Upper lobe of left lung (tissue), 6 donors: ENCODE measurements at regions not wholly inside any gene's neighbourhood (a gene's known extent, or its start where the extent isn't known, plus 50 kb on each side); places are given as distances from the start of the nearest gene placed in this dataset.

Experiments used
- ATAC-seq, 2 donors: fragments of 200-7000 bp; cut with Tn5 transposase; one replicate each; pipeline ENCODE4 v1.9.1; 2022; ENCODE audit warnings: mild to moderate bottlenecking in 2 of 2, moderate library complexity in 2 of 2; ENCODE audit not compliant: low FRiP score in 2 of 2
- DNase-seq, 2 donors: peaks; one replicate each; pipeline ENCODE4 v3.0.0-alpha.2; 2019 to 2020
- H3K27ac ChIP-seq, 4 donors: fragments of 200-600 bp; sonication (generic); one replicate each; pipeline ENCODE4 v1.5.1; 2016 to 2019
- H3K27me3 ChIP-seq, 4 donors: fragments of 200-600 bp; sonication (generic); one replicate each; pipeline ENCODE4 v1.5.1; 2017 to 2019
- H3K36me3 ChIP-seq, 4 donors: fragments of 200-600 bp; sonication (generic); one replicate each; pipeline ENCODE4 v1.5.1; 2016 to 2019
- H3K4me1 ChIP-seq, 4 donors: fragments of 200-600 bp; sonication (generic); one replicate each; pipeline ENCODE4 v1.5.1; 2018 to 2019
- H3K4me3 ChIP-seq, 4 donors: fragments of 200-600 bp; sonication (generic); one replicate each; pipeline ENCODE4 v1.5.1; 2017 to 2019; ENCODE audit warnings: mild to moderate bottlenecking in 2 of 4, moderate library complexity in 1 of 4
- H3K9me3 ChIP-seq, 4 donors: fragments of 200-600 bp; sonication (generic); one replicate each; pipeline ENCODE4 v1.5.1; 2018 to 2019
- EP300 ChIP-seq, 4 donors: sonication (generic); formaldehyde crosslinking; IDR thresholded peaks; one replicate each; pipeline ENCODE4 v1.5.1; 2017; ENCODE audit warnings: antibody characterized with exemption in 4 of 4, control low read depth in 2 of 4
- POLR2A ChIP-seq, 4 donors: fragments of 450-650 bp; IDR thresholded peaks; one replicate each; pipeline ENCODE4 v1.5.1; 2016 to 2017; ENCODE audit warnings: antibody characterized with exemption in 4 of 4, mild to moderate bottlenecking in 2 of 4
- POLR2AphosphoS5 ChIP-seq, 2 donors: sonication (generic); formaldehyde crosslinking; IDR thresholded peaks; one replicate each; pipeline ENCODE4 v1.5.1; 2017; ENCODE audit warnings: antibody characterized with exemption in 2 of 2
- WGBS, 2 donors: methylation state at CpG; one replicate each; pipeline ENCODE4 v1.1.5; 2017 to 2018; 5-methylcytosine and 5-hydroxymethylcytosine counted together
- TF ChIP-seq, protein P1 (sequence below), 6 experiments: fragments of 450-650 bp in 4 of 6; fragments of 200-600 bp in 2 of 6; sonication (generic) in 2 of 6; IDR thresholded peaks; one replicate each; pipeline ENCODE4 v1.5.1; 2016 to 2019; ENCODE audit warnings: antibody characterized with exemption in 6 of 6
- donor health status: DM: no; HTN: no; CAD: no; lungs with moderate emphysema.
- donor health status: DM: no; HTN: yes; CAD: no; lungs with severe emphysema.

DNA sequence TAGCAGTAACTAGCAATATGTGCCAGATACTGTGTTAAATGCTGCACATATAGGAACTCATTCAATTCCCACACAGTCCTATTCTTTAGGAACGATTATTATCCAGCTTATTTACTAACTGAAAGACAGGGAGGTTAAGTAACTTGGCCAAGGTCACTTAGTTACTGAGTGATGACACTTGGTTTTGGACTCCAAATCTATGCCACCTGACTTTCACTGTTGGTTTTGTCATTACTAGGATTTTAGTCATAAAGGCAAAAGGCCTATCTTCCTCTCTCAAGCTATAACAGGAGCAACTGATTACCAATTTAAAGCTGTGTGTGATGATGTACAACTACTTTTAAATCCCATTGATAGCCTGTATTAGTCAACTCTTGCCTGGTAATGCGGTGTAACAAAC lies 138.9 kb upstream of the STX18 start:
- Histone ChIP-seq H3K4me3 (no peak overlapping the region), H3K27me3 (no peaks in the 10 kb centered on the region), H3K36me3 (no peaks in the 10 kb centered on the region), H3K4me1 (no peaks in the 10 kb centered on the region), H3K9me3 (no peaks in the 10 kb centered on the region), H3K27ac (no peak overlapping the region)
- no peak for ATAC-seq
- TF ChIP-seq, protein P1, sequence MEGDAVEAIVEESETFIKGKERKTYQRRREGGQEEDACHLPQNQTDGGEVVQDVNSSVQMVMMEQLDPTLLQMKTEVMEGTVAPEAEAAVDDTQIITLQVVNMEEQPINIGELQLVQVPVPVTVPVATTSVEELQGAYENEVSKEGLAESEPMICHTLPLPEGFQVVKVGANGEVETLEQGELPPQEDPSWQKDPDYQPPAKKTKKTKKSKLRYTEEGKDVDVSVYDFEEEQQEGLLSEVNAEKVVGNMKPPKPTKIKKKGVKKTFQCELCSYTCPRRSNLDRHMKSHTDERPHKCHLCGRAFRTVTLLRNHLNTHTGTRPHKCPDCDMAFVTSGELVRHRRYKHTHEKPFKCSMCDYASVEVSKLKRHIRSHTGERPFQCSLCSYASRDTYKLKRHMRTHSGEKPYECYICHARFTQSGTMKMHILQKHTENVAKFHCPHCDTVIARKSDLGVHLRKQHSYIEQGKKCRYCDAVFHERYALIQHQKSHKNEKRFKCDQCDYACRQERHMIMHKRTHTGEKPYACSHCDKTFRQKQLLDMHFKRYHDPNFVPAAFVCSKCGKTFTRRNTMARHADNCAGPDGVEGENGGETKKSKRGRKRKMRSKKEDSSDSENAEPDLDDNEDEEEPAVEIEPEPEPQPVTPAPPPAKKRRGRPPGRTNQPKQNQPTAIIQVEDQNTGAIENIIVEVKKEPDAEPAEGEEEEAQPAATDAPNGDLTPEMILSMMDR (IDR thresholded peaks at IDR 0.05): no peak
- 90 to 96% methylated on average over 2 of the region's 2 CpGs for WGBS, 2 donors
- no peak for DNase-seq

DNA sequence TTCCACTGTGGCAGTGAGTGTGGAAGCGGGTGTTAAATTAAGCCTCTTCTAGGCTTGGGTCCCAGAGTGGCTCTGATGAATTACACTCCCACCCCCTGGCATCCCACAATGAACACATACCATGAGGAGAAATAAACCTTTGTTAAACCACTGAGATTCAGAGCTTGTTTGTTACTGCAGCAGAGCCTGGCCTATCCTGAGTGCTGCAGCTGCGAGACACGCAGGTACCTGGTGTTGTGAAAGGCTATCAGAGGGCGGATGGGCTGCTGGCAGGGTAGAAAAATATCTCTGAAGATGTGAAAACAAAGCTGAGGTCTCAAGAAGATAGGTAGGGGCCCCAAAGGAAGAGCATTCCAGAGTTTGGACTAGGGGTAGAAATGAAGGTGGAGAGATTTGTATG lies 138.4 kb upstream of the STX18 start:
- Histone ChIP-seq H3K36me3 (no peaks in the 10 kb centered on the region), H3K27me3 (no peaks in the 10 kb centered on the region), H3K27ac (no peak overlapping the region), H3K4me3 (no peak overlapping the region), H3K4me1 (no peaks in the 10 kb centered on the region), H3K9me3 (no peaks in the 10 kb centered on the region)
- DNase-seq: no peak
- TF ChIP-seq POLR2A (IDR thresholded peaks at IDR 0.05): no peak
- no peak for TF ChIP-seq EP300 (IDR thresholded peaks at IDR 0.05)
- TF ChIP-seq, protein P1 (IDR thresholded peaks at IDR 0.05): no peak
- no peak for TF ChIP-seq POLR2AphosphoS5 (IDR thresholded peaks at IDR 0.05)
- ATAC-seq: no peak
- 92 to 96% methylated on average over 4 of the region's 4 CpGs for WGBS, 2 donors

DNA sequence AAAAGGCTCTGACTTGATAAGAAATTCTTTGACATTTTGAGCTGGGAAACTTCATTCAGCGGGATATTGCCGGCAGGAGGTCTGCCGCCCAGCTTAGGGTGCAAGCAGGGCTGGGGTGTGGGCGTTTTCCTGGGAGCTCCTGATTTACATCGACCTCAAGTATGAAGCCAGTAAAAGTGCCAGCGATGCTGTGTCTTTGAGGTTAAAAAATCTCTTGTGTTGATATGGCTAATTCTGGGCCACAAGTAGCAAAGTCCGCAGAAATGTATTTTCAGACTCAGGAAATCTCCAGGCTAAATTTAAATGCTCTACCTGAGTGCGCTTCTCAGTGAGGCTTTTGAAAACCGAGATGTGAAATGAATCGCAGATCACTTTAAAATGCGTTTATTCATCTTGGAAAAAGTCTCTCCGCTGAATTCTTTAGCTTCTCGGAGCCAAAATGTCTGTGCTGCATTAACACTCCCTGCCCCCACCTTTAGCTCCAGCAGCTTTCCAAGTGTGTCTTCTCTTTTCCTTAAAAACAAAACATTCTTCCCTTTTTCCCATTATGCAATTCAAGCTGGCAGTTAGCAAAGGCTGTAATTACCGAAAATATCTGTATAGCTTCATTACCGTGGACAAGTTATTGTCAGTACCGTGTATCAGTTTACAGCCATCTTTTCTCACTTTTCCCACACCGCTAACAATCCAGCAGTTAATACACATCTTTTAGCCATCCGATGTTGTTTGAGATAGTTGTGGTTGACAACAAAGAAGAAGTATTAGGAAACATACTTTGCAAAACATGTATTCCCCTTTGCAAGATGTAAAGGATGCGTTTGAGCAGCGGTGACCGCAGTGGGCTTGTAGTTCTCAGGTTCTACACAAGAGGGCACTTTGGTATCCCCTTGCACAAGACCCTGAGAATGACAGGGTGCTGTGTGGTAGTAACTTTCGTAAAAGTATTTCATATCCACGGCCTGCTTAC lies 136.0 kb upstream of the STX18 start:
- H3K9me3 ChIP-seq: no peaks in the 10 kb centered on the region
- no peak overlapping the region for H3K27ac ChIP-seq
- no peaks in the 10 kb centered on the region for H3K36me3 ChIP-seq
- H3K4me1 ChIP-seq: no peaks in the 10 kb centered on the region
- TF ChIP-seq EP300 (IDR thresholded peaks at IDR 0.05): no peak
- TF ChIP-seq, protein P1 (IDR thresholded peaks at IDR 0.05): peak in 1 of 6 experiments; percentile 21
- DNase-seq: no peak
- H3K27me3 ChIP-seq: no peaks in the 10 kb centered on the region
- WGBS, 2 donors: 53 to 57% methylated on average over 23 of the region's 23 CpGs
- ATAC-seq: peak in 1 of 2 donors; percentile 82
- H3K4me3 ChIP-seq: no peak overlapping the region

DNA sequence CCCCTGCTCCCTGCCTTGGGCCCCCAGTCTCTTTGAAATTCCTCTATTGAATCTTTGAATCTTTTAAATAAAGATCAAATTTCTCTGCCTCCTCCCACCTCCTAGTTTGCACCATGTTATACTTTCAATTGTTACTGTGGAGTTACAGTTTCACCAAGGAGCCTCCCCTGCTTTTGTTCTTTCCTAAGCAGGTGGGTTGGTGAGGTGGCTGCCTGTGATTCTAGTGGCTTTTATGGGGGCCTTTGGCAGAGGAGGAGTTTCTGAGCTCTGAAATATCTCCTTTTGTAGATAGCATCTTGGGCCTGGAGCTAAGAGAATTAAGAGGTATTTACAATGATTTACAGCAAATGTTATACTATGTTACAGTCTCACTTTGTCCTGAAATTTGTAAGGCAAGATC lies 133.8 kb upstream of the STX18 start:
- Histone ChIP-seq H3K4me1 (no peaks in the 10 kb centered on the region), H3K4me3 (no peak overlapping the region), H3K27me3 (no peaks in the 10 kb centered on the region), H3K9me3 (no peaks in the 10 kb centered on the region), H3K36me3 (no peaks in the 10 kb centered on the region), H3K27ac (no peak overlapping the region)
- ATAC-seq (no peak), DNase-seq (no peak)
- TF ChIP-seq, protein P1 (IDR thresholded peaks at IDR 0.05): no peak
- TF ChIP-seq EP300 (IDR thresholded peaks at IDR 0.05) (no peak), POLR2AphosphoS5 (IDR thresholded peaks at IDR 0.05) (no peak), POLR2A (IDR thresholded peaks at IDR 0.05) (no peak)

DNA sequence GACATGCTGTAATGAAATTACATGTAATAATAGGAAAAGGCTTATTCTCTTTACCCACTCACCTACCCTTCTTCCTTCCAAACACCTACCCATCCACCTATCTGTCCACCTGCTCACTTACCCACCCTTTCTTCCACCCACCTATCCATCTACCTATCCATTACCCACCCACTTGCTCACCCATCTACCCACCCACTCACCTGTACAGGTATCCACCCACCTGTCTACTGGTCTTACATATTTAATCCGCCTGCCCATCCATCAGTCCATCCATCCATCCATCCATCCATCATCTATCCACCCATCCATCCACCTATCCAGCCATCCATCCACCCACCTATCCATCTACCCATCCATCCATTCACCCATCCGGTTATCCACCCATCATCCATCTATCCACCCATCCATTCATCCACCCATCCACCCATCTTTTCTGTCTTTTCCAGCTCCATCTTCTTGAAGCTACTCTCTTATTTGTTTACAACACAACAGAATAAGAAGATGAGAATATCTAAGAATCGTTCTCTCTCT lies 133.3 kb upstream of the STX18 start:
- DNase-seq: no peak
- ATAC-seq: no peak
- 89 to 92% methylated on average over 3 of the region's 3 CpGs for WGBS, 2 donors
- no peaks in the 10 kb centered on the region for H3K27me3 ChIP-seq
- no peak for TF ChIP-seq EP300 (IDR thresholded peaks at IDR 0.05)
- TF ChIP-seq POLR2A (IDR thresholded peaks at IDR 0.05): no peak
- TF ChIP-seq, protein P1 (IDR thresholded peaks at IDR 0.05): no peak
- TF ChIP-seq POLR2AphosphoS5 (IDR thresholded peaks at IDR 0.05): no peak
- no peaks in the 10 kb centered on the region for H3K36me3 ChIP-seq
- no peaks in the 10 kb centered on the region for H3K9me3 ChIP-seq
- H3K4me3 ChIP-seq: no peak overlapping the region
- no peaks in the 10 kb centered on the region for H3K4me1 ChIP-seq
- no peak overlapping the region for H3K27ac ChIP-seq
